ENCODE measurements at regions not wholly inside any gene's neighbourhood (a gene's known extent, or its start where the extent isn't known, plus 50 kb on each side); places are given as distances from the start of the nearest gene placed in this dataset.

DNA sequence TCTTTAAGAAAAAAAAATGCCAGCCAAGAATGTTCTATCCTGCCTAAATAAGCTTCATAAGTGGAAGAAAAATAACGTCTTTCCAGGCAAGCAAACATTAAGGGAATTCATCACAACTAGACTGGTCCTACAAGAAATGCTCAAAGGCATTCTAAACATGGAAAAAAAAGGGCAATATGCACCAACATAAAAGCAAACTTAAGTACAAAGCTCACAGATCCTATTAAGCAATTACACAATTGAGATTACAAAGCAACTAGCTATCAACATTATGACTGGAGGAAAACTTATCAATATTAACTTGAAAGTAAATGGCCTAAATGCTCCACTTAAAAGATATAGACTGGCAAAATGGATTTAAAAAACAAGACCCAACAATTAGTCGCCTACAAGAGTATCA, 240.6 kb upstream of the CTAGE1 start:
- no peak for TF ChIP-seq EZH2 (IDR thresholded peaks at IDR 0.05)
- no peak for TF ChIP-seq FOXP2 (optimal IDR thresholded peaks at IDR 0.05; ENCODE audit: control extremely low read depth, extremely low read length, insufficient read depth)
- TF ChIP-seq POLR2AphosphoS5 (IDR thresholded peaks at IDR 0.05; ENCODE audit: borderline replicate concordance, low read depth, low read length): no peak
- no peak for DNase-seq (ENCODE audit: low read depth, low spot score)
- Histone ChIP-seq H3K9me3 (ENCODE audit: low read depth, low read length) (peaks cover 5% of the 10 kb centered on the region; the same call in 1 of the 2 replicates), H3K36me3 (ENCODE audit: insufficient read depth, low read length) (no peaks in the 10 kb centered on the region), H3K4me3 (no peak overlapping the region), H3K27ac (no peak overlapping the region), H3K9ac (ENCODE audit: insufficient read length) (no peak overlapping the region)

DNA sequence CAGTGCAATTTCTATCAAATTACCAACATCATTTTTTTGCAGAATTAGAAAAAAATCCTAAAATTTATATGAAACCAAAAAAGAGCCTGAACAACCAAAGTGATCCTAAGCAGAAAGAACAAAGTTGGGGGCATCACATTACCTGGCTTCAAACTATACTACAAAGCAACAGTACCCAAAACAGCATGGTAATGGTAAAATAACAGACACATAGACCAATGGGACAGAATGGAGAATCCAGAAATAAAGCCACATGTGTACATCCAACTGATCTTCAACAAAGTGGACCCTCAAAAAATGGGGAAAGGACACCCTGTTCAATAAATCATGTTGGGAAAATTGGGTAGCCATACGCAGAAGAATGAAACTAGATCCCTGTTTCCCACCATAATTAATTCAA, 245.7 kb upstream of the CTAGE1 start:
- H3K4me3 ChIP-seq: no peak overlapping the region
- TF ChIP-seq EZH2 (IDR thresholded peaks at IDR 0.05) (no peak), POLR2AphosphoS5 (IDR thresholded peaks at IDR 0.05; ENCODE audit: borderline replicate concordance, low read depth, low read length) (no peak), FOXP2 (optimal IDR thresholded peaks at IDR 0.05; ENCODE audit: control extremely low read depth, extremely low read length, insufficient read depth) (no peak)
- DNase-seq (ENCODE audit: low read depth, low spot score): no peak
- no peak overlapping the region for H3K9ac ChIP-seq (ENCODE audit: insufficient read length)
- no peak overlapping the region for H3K27ac ChIP-seq
- H3K9me3 ChIP-seq (ENCODE audit: low read depth, low read length): no peaks in the 10 kb centered on the region
- no peaks in the 10 kb centered on the region for H3K36me3 ChIP-seq (ENCODE audit: insufficient read depth, low read length)

DNA sequence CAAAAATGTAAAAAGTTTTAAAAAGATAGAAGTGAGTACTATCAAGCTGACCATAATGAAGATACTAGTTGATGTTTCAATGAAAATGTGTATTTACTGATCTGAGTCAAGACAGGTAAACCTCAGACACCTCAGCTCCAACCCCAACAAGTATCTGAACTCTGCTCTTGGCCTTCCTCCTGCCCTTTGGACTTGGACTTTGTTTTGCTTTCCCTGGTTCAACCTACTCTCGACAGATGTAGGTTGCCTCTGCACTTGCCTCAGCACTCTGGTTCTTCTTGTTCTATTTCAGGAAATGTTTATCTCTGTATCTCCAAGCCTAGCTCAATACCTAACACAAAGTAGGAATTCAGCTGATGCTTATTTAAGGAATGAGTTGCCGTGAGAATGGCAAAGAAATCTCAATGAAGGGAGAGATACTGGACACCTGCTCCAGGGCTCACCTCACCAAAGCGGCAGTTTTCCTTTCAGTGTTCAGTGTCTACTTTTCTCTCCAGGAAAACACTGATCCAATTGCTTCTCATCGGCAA, 248.8 kb upstream of the CTAGE1 start:
- no peak overlapping the region for H3K27ac ChIP-seq
- H3K36me3 ChIP-seq (ENCODE audit: insufficient read depth, low read length): no peaks in the 10 kb centered on the region

DNA sequence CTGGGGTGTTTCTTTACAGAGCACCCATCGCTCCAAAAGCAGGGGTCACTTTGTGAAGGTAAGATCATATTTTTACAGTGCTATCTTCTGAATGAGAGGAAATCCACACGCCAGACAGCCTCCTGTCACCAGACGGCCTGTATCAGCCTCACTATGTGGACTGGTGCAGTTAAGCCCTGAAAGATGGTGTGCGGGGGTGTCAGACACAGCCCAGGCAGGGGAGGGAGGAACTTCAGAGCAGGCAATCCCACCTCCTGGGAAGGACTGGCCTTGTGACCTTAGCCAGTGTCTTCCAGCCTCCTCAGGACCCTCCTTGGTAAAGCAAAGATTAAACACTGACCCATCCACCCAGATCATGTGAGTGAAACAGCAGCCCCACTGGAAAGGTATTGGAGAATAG, 249.4 kb upstream of the CTAGE1 start:
- no peak overlapping the region for H3K9ac ChIP-seq (ENCODE audit: insufficient read length)
- no peaks in the 10 kb centered on the region for H3K9me3 ChIP-seq (ENCODE audit: low read depth, low read length)
- H3K4me3 ChIP-seq: no peak overlapping the region
- H3K36me3 ChIP-seq (ENCODE audit: insufficient read depth, low read length): no peaks in the 10 kb centered on the region
- DNase-seq (ENCODE audit: low read depth, low spot score): no peak
- no peak overlapping the region for H3K27ac ChIP-seq
- TF ChIP-seq POLR2AphosphoS5 (IDR thresholded peaks at IDR 0.05; ENCODE audit: borderline replicate concordance, low read depth, low read length): no peak

More for the DNA sequence above, 248.8 kb upstream of the CTAGE1 start:
- Histone ChIP-seq H3K4me3 (no peak overlapping the region), H3K9ac (ENCODE audit: insufficient read length) (no peak overlapping the region), H3K9me3 (ENCODE audit: low read depth, low read length) (no peaks in the 10 kb centered on the region)
- TF ChIP-seq POLR2AphosphoS5 (IDR thresholded peaks at IDR 0.05; ENCODE audit: borderline replicate concordance, low read depth, low read length): no peak
- DNase-seq (ENCODE audit: low read depth, low spot score): no peak

DNA sequence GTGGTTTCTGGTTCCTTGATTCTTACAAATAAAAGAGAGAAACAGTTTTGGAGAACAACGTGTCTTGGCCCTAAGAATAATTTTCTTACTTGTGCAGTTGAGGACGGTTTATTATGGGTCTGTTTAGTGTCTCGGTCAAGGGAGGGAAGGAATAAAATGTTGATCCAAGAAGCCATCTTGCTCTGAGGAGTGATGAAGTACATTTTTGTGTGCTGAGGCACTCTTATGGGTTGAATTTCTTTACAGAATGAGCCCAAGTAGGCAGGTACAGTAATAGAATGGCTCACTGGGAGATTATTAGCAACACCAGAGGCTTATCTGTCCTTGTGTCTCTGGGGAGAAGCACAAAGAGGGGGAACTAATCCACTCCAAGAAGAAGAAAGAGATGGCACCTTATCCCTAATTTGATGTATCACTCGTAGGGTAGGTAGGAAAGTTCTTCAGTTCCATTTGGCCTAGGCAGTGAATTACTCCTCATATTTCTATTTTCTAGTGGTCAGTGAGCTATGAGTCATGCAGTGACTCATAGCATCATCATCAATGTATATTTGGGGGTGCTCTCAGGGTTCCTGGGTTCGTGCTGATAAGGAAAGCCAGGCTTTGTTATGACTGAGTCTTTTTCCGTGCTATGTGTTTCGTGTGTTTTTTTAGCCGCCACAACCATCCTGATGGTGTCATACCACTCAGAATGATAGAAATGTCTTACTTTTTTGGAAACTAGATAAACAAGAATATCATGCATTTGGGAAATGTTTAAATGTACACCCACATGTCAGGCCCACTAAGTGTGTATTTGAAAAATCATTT, 250.1 kb upstream of the CTAGE1 start:
- no peak for DNase-seq (ENCODE audit: low read depth, low spot score)
- Histone ChIP-seq H3K27ac (no peak overlapping the region), H3K36me3 (ENCODE audit: insufficient read depth, low read length) (no peaks in the 10 kb centered on the region), H3K9me3 (ENCODE audit: low read depth, low read length) (no peaks in the 10 kb centered on the region), H3K9ac (ENCODE audit: insufficient read length) (no peak overlapping the region), H3K4me3 (no peak overlapping the region)
- TF ChIP-seq FOXP2 (optimal IDR thresholded peaks at IDR 0.05; ENCODE audit: control extremely low read depth, extremely low read length, insufficient read depth): no peak
- no peak for TF ChIP-seq POLR2AphosphoS5 (IDR thresholded peaks at IDR 0.05; ENCODE audit: borderline replicate concordance, low read depth, low read length)
- no peak for TF ChIP-seq EZH2 (IDR thresholded peaks at IDR 0.05)

DNA sequence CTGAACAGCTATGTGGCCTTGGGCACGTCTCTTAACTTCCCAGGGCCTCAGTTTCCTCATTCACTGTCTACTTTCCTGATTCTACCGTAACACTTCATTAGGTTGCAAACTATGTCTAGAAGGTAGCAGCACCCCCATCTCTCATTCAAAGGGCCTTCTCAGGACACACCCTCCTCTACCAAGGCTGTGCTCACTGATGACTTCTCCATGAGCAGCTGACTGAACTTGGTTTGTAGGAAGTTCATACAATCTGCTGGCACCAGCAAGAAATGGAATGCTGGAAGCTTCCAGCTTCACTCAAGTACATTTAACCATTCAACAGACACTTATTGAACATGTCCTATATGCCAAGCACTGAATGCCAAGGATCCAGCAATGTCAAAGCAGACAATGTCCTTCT, 250.8 kb upstream of the CTAGE1 start:
- no peak overlapping the region for H3K9ac ChIP-seq (ENCODE audit: insufficient read length)
- no peak overlapping the region for H3K27ac ChIP-seq
- H3K4me3 ChIP-seq: no peak overlapping the region
- no peaks in the 10 kb centered on the region for H3K9me3 ChIP-seq (ENCODE audit: low read depth, low read length)
- DNase-seq (ENCODE audit: low read depth, low spot score): no peak
- H3K36me3 ChIP-seq (ENCODE audit: insufficient read depth, low read length): no peaks in the 10 kb centered on the region
- no peak for TF ChIP-seq EZH2 (IDR thresholded peaks at IDR 0.05)
- no peak for TF ChIP-seq POLR2AphosphoS5 (IDR thresholded peaks at IDR 0.05; ENCODE audit: borderline replicate concordance, low read depth, low read length)
- TF ChIP-seq FOXP2 (optimal IDR thresholded peaks at IDR 0.05; ENCODE audit: control extremely low read depth, extremely low read length, insufficient read depth): no peak

DNA sequence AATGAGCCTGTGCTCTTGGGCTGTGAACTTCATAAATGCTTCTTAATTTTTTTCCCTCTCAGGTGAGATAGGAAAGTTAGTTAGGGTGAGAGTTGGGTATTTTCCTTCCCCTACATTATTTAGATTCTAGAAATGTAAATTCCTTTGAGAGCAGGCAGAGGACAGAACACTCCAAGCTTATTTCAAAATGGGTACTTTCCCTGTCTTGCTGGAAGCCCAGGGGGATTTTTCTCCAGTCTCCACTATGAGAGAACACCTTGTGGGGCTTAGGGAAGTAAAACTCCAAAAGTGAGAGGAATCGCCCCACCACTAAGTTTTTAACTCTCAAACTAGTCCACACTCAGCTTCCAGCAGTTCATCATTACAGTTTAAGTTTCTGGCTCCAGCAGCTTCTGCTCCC, 253.2 kb upstream of the CTAGE1 start:
- Histone ChIP-seq H3K9me3 (ENCODE audit: low read depth, low read length) (no peaks in the 10 kb centered on the region), H3K4me3 (no peak overlapping the region), H3K36me3 (ENCODE audit: insufficient read depth, low read length) (no peaks in the 10 kb centered on the region), H3K27ac (no peak overlapping the region), H3K9ac (ENCODE audit: insufficient read length) (no peak overlapping the region)
- DNase-seq (ENCODE audit: low read depth, low spot score): no peak
- TF ChIP-seq POLR2AphosphoS5 (IDR thresholded peaks at IDR 0.05; ENCODE audit: borderline replicate concordance, low read depth, low read length) (no peak), FOXP2 (optimal IDR thresholded peaks at IDR 0.05; ENCODE audit: control extremely low read depth, extremely low read length, insufficient read depth) (no peak), EZH2 (IDR thresholded peaks at IDR 0.05) (no peak)

DNA sequence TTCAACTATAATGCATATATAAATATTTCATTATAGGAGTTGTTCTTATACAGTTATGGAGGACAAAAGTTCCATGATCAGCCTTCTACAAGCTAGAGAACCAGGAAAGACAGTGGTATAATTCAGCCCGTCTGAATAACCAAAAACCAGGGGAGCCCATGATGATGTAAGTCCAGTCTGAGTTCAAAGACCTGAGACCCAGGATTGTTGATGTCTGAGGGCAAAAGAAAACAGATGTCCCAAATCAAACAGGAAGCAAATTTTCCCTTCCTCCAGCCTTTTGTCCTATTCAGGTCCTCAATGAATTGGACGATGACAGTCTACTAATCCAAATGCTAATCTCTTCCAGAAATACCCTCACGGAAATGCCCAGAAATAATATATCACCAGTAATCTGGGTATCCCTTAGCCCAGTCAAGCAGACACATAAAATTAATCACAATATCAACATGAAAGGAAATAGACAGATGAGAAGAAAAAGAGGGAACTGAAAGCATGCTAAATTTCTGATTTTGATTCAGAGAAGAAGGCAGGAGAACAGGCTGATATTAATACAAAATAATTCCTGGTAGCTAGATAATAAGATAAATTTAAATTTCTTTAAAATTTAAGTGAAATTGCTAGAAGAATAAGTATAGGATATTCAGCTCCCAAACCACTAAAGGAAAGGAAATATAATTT, 255.6 kb upstream of the CTAGE1 start:
- TF ChIP-seq EZH2 (IDR thresholded peaks at IDR 0.05) (no peak), POLR2AphosphoS5 (IDR thresholded peaks at IDR 0.05; ENCODE audit: borderline replicate concordance, low read depth, low read length) (no peak), FOXP2 (optimal IDR thresholded peaks at IDR 0.05; ENCODE audit: control extremely low read depth, extremely low read length, insufficient read depth) (no peak)
- no peak overlapping the region for H3K27ac ChIP-seq
- H3K4me3 ChIP-seq: no peak overlapping the region
- DNase-seq (ENCODE audit: low read depth, low spot score): no peak
- no peaks in the 10 kb centered on the region for H3K36me3 ChIP-seq (ENCODE audit: insufficient read depth, low read length)
- H3K9ac ChIP-seq (ENCODE audit: insufficient read length): no peak overlapping the region
- H3K9me3 ChIP-seq (ENCODE audit: low read depth, low read length): no peaks in the 10 kb centered on the region
